ENCODE measurements at regions not wholly inside any gene's neighbourhood (a gene's known extent, or its start where the extent isn't known, plus 50 kb on each side); places are given as distances from the start of the nearest gene placed in this dataset.

- H3K27ac ChIP-seq: no peak overlapping the region
- TF ChIP-seq, protein P1, sequence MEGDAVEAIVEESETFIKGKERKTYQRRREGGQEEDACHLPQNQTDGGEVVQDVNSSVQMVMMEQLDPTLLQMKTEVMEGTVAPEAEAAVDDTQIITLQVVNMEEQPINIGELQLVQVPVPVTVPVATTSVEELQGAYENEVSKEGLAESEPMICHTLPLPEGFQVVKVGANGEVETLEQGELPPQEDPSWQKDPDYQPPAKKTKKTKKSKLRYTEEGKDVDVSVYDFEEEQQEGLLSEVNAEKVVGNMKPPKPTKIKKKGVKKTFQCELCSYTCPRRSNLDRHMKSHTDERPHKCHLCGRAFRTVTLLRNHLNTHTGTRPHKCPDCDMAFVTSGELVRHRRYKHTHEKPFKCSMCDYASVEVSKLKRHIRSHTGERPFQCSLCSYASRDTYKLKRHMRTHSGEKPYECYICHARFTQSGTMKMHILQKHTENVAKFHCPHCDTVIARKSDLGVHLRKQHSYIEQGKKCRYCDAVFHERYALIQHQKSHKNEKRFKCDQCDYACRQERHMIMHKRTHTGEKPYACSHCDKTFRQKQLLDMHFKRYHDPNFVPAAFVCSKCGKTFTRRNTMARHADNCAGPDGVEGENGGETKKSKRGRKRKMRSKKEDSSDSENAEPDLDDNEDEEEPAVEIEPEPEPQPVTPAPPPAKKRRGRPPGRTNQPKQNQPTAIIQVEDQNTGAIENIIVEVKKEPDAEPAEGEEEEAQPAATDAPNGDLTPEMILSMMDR (conservative IDR thresholded peaks at IDR 0.05): no peak
Observed at GRCh38 chr21:24131056-24131455, 1476.2 kb downstream of the MRPL39 start.

- no peak overlapping the region for H3K27ac ChIP-seq
- TF ChIP-seq, protein P1 (conservative IDR thresholded peaks at IDR 0.05): no peak
Observed at GRCh38 chr21:24127651-24128050, 1479.6 kb downstream of the MRPL39 start.

DNA sequence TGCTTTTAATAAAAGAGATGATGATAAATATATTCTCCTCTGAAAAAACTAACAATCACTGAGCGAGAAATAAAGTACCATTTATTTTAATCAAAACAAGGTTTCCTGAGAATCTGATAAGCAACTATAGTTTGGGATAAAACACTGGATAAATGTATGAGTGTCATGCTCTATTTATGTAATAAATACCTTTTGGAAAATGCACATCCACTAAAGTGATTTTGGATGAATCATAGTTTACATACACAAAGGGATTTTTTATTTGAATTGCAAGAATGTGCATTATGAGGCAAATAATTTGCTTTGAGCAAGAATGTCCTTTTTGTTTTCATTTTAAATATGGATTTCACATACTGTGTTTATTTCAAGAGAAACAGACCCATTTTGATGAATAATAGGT lies 1483.5 kb downstream of the MRPL39 start:
- no peak overlapping the region for H3K27ac ChIP-seq

DNA sequence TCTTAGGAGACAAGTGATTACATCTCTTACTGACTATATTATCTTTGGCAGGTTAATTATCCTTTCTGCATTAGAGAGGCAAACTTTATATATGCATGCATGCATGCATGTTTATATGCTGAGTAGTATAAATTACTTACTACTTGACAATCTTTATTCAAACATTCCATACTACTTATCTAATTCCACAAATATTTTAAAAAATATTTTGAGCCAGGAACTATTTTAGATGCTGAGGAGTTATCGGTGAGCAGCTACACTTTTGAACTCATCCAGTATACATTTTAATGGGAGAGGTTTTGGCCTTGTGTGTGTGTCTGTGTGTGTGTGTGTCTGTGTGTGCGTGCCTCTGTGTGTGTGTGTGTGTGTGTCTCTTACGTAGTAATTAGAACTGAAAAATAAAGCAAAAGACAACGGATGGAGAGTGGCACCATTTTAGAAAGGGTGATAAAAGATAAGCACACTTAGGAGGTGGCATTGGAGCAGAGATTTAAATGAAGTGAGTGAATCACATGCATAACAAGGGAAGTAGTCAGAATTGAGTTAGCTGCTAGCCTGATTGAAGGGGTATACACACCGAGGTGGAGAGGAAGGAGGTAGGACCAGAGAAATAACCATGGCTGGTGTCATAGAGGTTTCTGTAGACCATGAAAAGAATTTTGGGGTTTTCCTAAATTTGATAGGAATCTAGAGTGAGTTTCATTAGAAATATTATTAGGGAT lies 1488.4 kb downstream of the MRPL39 start:
- H3K27ac ChIP-seq: no peak overlapping the region
- TF ChIP-seq, protein P1 (conservative IDR thresholded peaks at IDR 0.05): no peak

More for the DNA sequence above, 1483.5 kb downstream of the MRPL39 start:
- TF ChIP-seq, protein P1 (conservative IDR thresholded peaks at IDR 0.05): no peak

DNA sequence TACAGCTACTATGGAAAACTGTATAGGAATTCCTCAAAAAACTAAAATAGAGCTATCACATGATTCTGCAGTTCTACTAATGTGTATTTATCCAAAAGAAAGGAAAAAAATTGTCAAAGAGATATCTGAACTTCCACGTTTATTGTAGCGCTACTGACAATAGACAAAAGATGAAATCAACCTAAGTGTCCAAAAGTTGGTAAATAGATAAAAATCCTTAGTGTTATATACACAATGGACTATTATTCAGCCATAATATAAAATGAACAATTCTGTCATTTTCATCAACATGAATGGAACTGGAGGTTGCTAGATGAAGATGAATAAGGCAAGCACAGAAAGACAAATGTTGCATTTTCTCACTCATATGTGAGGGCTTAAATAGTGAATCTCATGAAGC lies 1492.1 kb downstream of the MRPL39 start:
- TF ChIP-seq, protein P1 (conservative IDR thresholded peaks at IDR 0.05): no peak
- H3K27ac ChIP-seq: no peak overlapping the region

- no peak overlapping the region for H3K27ac ChIP-seq
- TF ChIP-seq, protein P1 (conservative IDR thresholded peaks at IDR 0.05): no peak
Observed at GRCh38 chr21:24112020-24112419, 1495.3 kb downstream of the MRPL39 start.

GRCh38 chr21:24110846-24111245 lies 1496.4 kb downstream of the MRPL39 start:
- no peak overlapping the region for H3K27ac ChIP-seq
- TF ChIP-seq, protein P1 (conservative IDR thresholded peaks at IDR 0.05): no peak

Data from VCaP (cell line).